ENCODE measurements at regions not wholly inside any gene's neighbourhood (a gene's known extent, or its start where the extent isn't known, plus 50 kb on each side); places are given as distances from the start of the nearest gene placed in this dataset.

- DNase-seq (ENCODE audit: low spot score) = no peak
Measured at GRCh38 chr1:172887162-172887561, 163.6 kb downstream of the TNFSF18 start.

GRCh38 chr1:172893146-172893841 lies 157.4 kb downstream of the TNFSF18 start:
- no peak for DNase-seq (ENCODE audit: low spot score)

GRCh38 chr1:172894349-172895049 lies 156.2 kb downstream of the TNFSF18 start:
- DNase-seq (ENCODE audit: low spot score) = no peak

- DNase-seq (ENCODE audit: low spot score) = no peak
Measured at GRCh38 chr1:172895050-172895460, 155.7 kb downstream of the TNFSF18 start.

- no peak for DNase-seq (ENCODE audit: low spot score)
Measured at GRCh38 chr1:172895761-172896160, 155.0 kb downstream of the TNFSF18 start.

GRCh38 chr1:172897738-172898137 lies 153.0 kb downstream of the TNFSF18 start:
- DNase-seq (ENCODE audit: low spot score) = no peak

- no peak for DNase-seq (ENCODE audit: low spot score)
Measured at GRCh38 chr1:172898866-172899265, 151.9 kb downstream of the TNFSF18 start.

- no peak for DNase-seq (ENCODE audit: low spot score)
Measured at GRCh38 chr1:172900376-172900997, 150.3 kb downstream of the TNFSF18 start.

GRCh38 chr1:172902200-172902599 lies 148.5 kb downstream of the TNFSF18 start:
- no peak for DNase-seq (ENCODE audit: low spot score)

- no peak for DNase-seq (ENCODE audit: low spot score)
Measured at GRCh38 chr1:172902861-172903381, 147.8 kb downstream of the TNFSF18 start.

- no peak for DNase-seq (ENCODE audit: low spot score)
Measured at GRCh38 chr1:172903581-172904220, 147.0 kb downstream of the TNFSF18 start.

- DNase-seq (ENCODE audit: low spot score) = no peak
Measured at GRCh38 chr1:172905452-172905851, 145.3 kb downstream of the TNFSF18 start.

GRCh38 chr1:172906778-172907592 lies 143.8 kb downstream of the TNFSF18 start:
- peak; percentile 41 for DNase-seq (ENCODE audit: low spot score)

GRCh38 chr1:172907834-172908326 lies 142.9 kb downstream of the TNFSF18 start:
- no peak for DNase-seq (ENCODE audit: low spot score)

- no peak for DNase-seq (ENCODE audit: low spot score)
Measured at GRCh38 chr1:172909606-172910326, 141.0 kb downstream of the TNFSF18 start.

GRCh38 chr1:172912765-172913260 lies 137.9 kb downstream of the TNFSF18 start:
- no peak for DNase-seq (ENCODE audit: low spot score)

- no peak for DNase-seq (ENCODE audit: low spot score)
Measured at GRCh38 chr1:172914501-172915144, 136.1 kb downstream of the TNFSF18 start.

- no peak for DNase-seq (ENCODE audit: low spot score)
Measured at GRCh38 chr1:172915271-172915670, 135.5 kb downstream of the TNFSF18 start.

GRCh38 chr1:172916116-172916515 lies 134.6 kb downstream of the TNFSF18 start:
- no peak for DNase-seq (ENCODE audit: low spot score)

- no peak for DNase-seq (ENCODE audit: low spot score)
Measured at GRCh38 chr1:172917972-172918371, 132.8 kb downstream of the TNFSF18 start.

Measured in hematopoietic multipotent progenitor cell treated with erythropoietin and hydrocortisone succinate and interleukin-3 and kit ligand, for 17 days (in vitro differentiated cells).